HepG2 (cell line): ENCODE measurements at regions not wholly inside any gene's neighbourhood (a gene's known extent, or its start where the extent isn't known, plus 50 kb on each side); places are given as distances from the start of the nearest gene placed in this dataset.

Experiments used
- ATAC-seq: fragments of 200-7000 bp; cut with Tn5 transposase; 3 replicates; pipeline ENCODE4 v1.9.1; 2020; ENCODE audit warnings: mild to moderate bottlenecking, moderate library complexity
- BruUV-seq: library from RNA; stranded (reverse); fragments of 400-500 nt; replicated peaks from 2 replicates; lab custom pipeline; 2021; lab: Mats Ljungman, UMichigan
- CTCF ChIA-PET: fragments of 300-600 bp; formaldehyde crosslinking; extraction: SDS; loops from one replicate; lab custom pipeline; 2021; ENCODE audit warnings: low total read pairs, inconsistent platforms, low intra/inter-chr PET ratio; lab: Yijun Ruan, JAX
- POLR2A ChIA-PET: fragments of 350-600 bp; sonication (Branson Sonifier 250); formaldehyde crosslinking; loops from one replicate; lab custom pipeline; 2020; ENCODE audit warnings: antibody characterized with exemption, inconsistent platforms; lab: Yijun Ruan, JAX
- DNase-seq: peaks from one replicate; pipeline ENCODE4 v3.0.0-alpha.2; 2015; ENCODE audit warnings: low spot score
- FAIRE-seq: peaks from 3 replicates; lab custom pipeline; 2011; peaks lifted over from hg19 to GRCh38; lab: Jason Lieb, UNC
- H2AFZ ChIP-seq: one replicate; pipeline ENCODE4 v1.6.1; 2011; ENCODE audit warnings: low read length, inconsistent platforms
- H3K27ac ChIP-seq: fragments of 300-600 bp; 3 replicates; pipeline ENCODE4 v1.8.0; 2011; ENCODE audit warnings: mixed run types, mild to moderate bottlenecking, mixed read lengths, low read length, inconsistent platforms; ENCODE audit not compliant: insufficient read depth; ENCODE audit errors: extremely low read length
- H3K27me3 ChIP-seq, 2 experiments: fragments of 200-600 bp in 1 of 2; 2 replicates in 1 of 2; 3 replicates in 1 of 2; pipeline versions ENCODE4 v1.6.0 to v1.8.0; 2011; ENCODE audit warnings: low read length in 2 of 2, mild to moderate bottlenecking in 2 of 2, moderate library complexity in 2 of 2, inconsistent platforms in 1 of 2; ENCODE audit not compliant: insufficient read depth in 2 of 2, control insufficient read depth in 1 of 2
- H3K36me3 ChIP-seq, 2 experiments: fragments of 200-600 bp in 1 of 2; replicated peaks in 1 of 2; 2 replicates in 1 of 2; 3 replicates in 1 of 2; pipeline versions ENCODE4 v1.5.1 to v1.8.0; 2011; ENCODE audit warnings: low read length in 2 of 2, inconsistent platforms in 1 of 2; ENCODE audit not compliant: insufficient read depth in 2 of 2, control insufficient read depth in 1 of 2
- H3K4me1 ChIP-seq: 2 replicates; pipeline ENCODE4 v1.5.1; 2012; ENCODE audit warnings: low read length, inconsistent platforms; ENCODE audit not compliant: insufficient read depth
- H3K4me2 ChIP-seq: 2 replicates; pipeline ENCODE4 v1.6.0; 2011; ENCODE audit warnings: low read depth, low read length, inconsistent platforms
- H3K4me3 ChIP-seq, 3 experiments: fragments of 200-600 bp in 1 of 3; sonication (generic), shearing (Covaris generic) in 1 of 3; replicated peaks in 1 of 3; 2 replicates each; pipeline ENCODE4 v1.5.1; 2011 to 2016; ENCODE audit warnings: low read length in 3 of 3, inconsistent platforms in 2 of 3, low read depth in 2 of 3, mild to moderate bottlenecking in 2 of 3, control low read depth in 1 of 3, mixed read lengths in 1 of 3; ENCODE audit not compliant: insufficient read depth in 1 of 3
- H3K79me2 ChIP-seq: one replicate; pipeline ENCODE4 v1.6.1; 2011; ENCODE audit warnings: low read length, inconsistent platforms; ENCODE audit not compliant: insufficient read depth
- H3K9ac ChIP-seq: 2 replicates; pipeline ENCODE4 v1.6.0; 2011; ENCODE audit warnings: mild to moderate bottlenecking, low read depth, low read length, inconsistent platforms; ENCODE audit not compliant: insufficient read depth
- H3K9me3 ChIP-seq: 2 replicates; pipeline ENCODE4 v1.5.1; 2012; ENCODE audit warnings: mild to moderate bottlenecking, low read length
- H4K20me1 ChIP-seq: 2 replicates; pipeline ENCODE4 v1.6.0; 2011; ENCODE audit warnings: inconsistent platforms, mild to moderate bottlenecking, low read length, moderate library complexity; ENCODE audit not compliant: insufficient read depth
- BRCA1 ChIP-seq: sonication (generic); formaldehyde crosslinking; IDR thresholded peaks from 2 replicates; pipeline ENCODE4 v1.4.0; 2020; ENCODE audit warnings: missing genetic modification reagents
- CCAR2 ChIP-seq: fragments of 200-400 bp; formaldehyde crosslinking; optimal IDR thresholded peaks from 2 replicates; pipeline ENCODE3; 2018; ENCODE audit warnings: low read depth, mild to moderate bottlenecking, low read length, moderate library complexity
- DMAP1 ChIP-seq: IDR thresholded peaks from 2 replicates; pipeline ENCODE4 v1.6.1; 2016
- FOXP1 ChIP-seq, 2 experiments: fragments of 450-650 bp in 1 of 2; IDR thresholded peaks; 2 replicates each; pipeline ENCODE4 v1.6.1; 2017 to 2018; ENCODE audit warnings: antibody characterized with exemption in 1 of 2
- GPBP1L1 ChIP-seq: sonication (generic); formaldehyde crosslinking; IDR thresholded peaks from 2 replicates; pipeline ENCODE4 v1.5.0; 2020; ENCODE audit warnings: mild to moderate bottlenecking, missing genetic modification reagents
- HNRNPL ChIP-seq: fragments of 200-400 bp; formaldehyde crosslinking; IDR thresholded peaks from 2 replicates; pipeline ENCODE4 v1.6.1; 2017; ENCODE audit warnings: mild to moderate bottlenecking, low read depth, low read length
- MTF1 ChIP-seq: sonication (generic); formaldehyde crosslinking; IDR thresholded peaks from 2 replicates; pipeline ENCODE4 v1.5.0; 2020; ENCODE audit warnings: missing genetic modification reagents
- MZF1 ChIP-seq: sonication (generic); formaldehyde crosslinking; IDR thresholded peaks from 2 replicates; pipeline ENCODE4 v1.8.1; 2023; ENCODE audit warnings: mild to moderate bottlenecking, missing genetic modification reagents, borderline replicate concordance
- REST ChIP-seq, 2 experiments: IDR thresholded peaks; 2 replicates each; pipeline ENCODE4 v1.6.1; 2011 to 2012; ENCODE audit warnings: low read length in 2 of 2, borderline replicate concordance in 1 of 2, low read depth in 1 of 2, mild to moderate bottlenecking in 1 of 2, moderate library complexity in 1 of 2
- RFXAP ChIP-seq: sonication (generic); formaldehyde crosslinking; IDR thresholded peaks from 2 replicates; pipeline ENCODE4 v1.4.0; 2020; ENCODE audit warnings: missing genetic modification reagents, borderline replicate concordance
- SIX4 ChIP-seq: sonication (generic); formaldehyde crosslinking; IDR thresholded peaks from 2 replicates; pipeline ENCODE4 v1.4.0; 2020; ENCODE audit warnings: missing genetic modification reagents
- SMAD1 ChIP-seq: sonication (generic); formaldehyde crosslinking; IDR thresholded peaks from 2 replicates; pipeline ENCODE4 v1.4.0; 2020; ENCODE audit warnings: missing genetic modification reagents, low read depth, mild to moderate bottlenecking, borderline replicate concordance
- TARDBP ChIP-seq: sonication (generic); formaldehyde crosslinking; IDR thresholded peaks from 2 replicates; pipeline ENCODE4 v1.8.0; 2022; ENCODE audit warnings: mild to moderate bottlenecking, missing genetic modification reagents
- TSC22D2 ChIP-seq: sonication (generic); formaldehyde crosslinking; IDR thresholded peaks from 2 replicates; pipeline ENCODE4 v1.5.1; 2020; ENCODE audit warnings: missing genetic modification reagents, mild to moderate bottlenecking, borderline replicate concordance
- ZNF253 ChIP-seq: sonication (generic); formaldehyde crosslinking; IDR thresholded peaks from 2 replicates; pipeline ENCODE4 v1.8.0; 2022; ENCODE audit warnings: mild to moderate bottlenecking, missing genetic modification reagents, borderline replicate concordance
- ZNF33B ChIP-seq: sonication (generic); formaldehyde crosslinking; IDR thresholded peaks from 2 replicates; pipeline ENCODE4 v1.5.1; 2020; ENCODE audit warnings: mild to moderate bottlenecking, missing genetic modification reagents
- ZNF839 ChIP-seq: sonication (generic); formaldehyde crosslinking; IDR thresholded peaks from 2 replicates; pipeline ENCODE4 v1.4.0; 2020; ENCODE audit warnings: missing genetic modification reagents, mild to moderate bottlenecking, borderline replicate concordance
- WGBS: methylation state at CpG from one replicate; pipeline ENCODE4 v1.1.6; 2017; ENCODE audit warnings: low lambda C conversion rate; 5-methylcytosine and 5-hydroxymethylcytosine counted together
- in situ Hi-C: cut with HindIII; loops from 2 replicates; pipeline ENCODE4 v1.10.0; 2017; ENCODE audit warnings: low pct_unique_long_range_greater_than_20kb; ENCODE audit not compliant: extremely low pct_ligation_motif_present
- intact Hi-C: fragments of 100-400 bp; cut with micrococcal nuclease; formaldehyde crosslinking; loops from one replicate; pipeline ENCODE4 v1.10.0; 2022; ENCODE audit not compliant: unreplicated experiment

GRCh38 chr10:36469585-36469984 lies 655.8 kb upstream of the ANKRD30A start:
- H3K4me1 ChIP-seq, result no peaks in the 10 kb centered on the region
- no peaks in the 10 kb centered on the region for H4K20me1 ChIP-seq
- 47% methylated on average over 2 of the region's 2 CpGs for WGBS
- H3K27me3 ChIP-seq, result no peaks in the 10 kb centered on the region
- no peak for TF ChIP-seq SMAD1 (CRISPR knock-in tag)
- no peak for TF ChIP-seq DMAP1 (CRISPR knock-in tag)
- TF ChIP-seq GPBP1L1, result no peak
- TF ChIP-seq MZF1 (CRISPR knock-in tag), result no peak
- no peak for TF ChIP-seq REST (IDR thresholded peaks at IDR 0.05; ENCODE audit: borderline replicate concordance in 1 of 2, low read depth in 1 of 2, low read length in 2 of 2)
- no peak for TF ChIP-seq HNRNPL
- no peak for TF ChIP-seq SIX4 (CRISPR knock-in tag)
- no peak for TF ChIP-seq TARDBP (CRISPR knock-in tag)
- no peak for TF ChIP-seq TSC22D2 (CRISPR knock-in tag)
- TF ChIP-seq MTF1, result no peak
- TF ChIP-seq ZNF253 (CRISPR knock-in tag), result no peak
- TF ChIP-seq FOXP1 (IDR thresholded peaks at IDR 0.05), result no peak
- TF ChIP-seq FOXP1 (CRISPR knock-in tag; IDR thresholded peaks at IDR 0.05), result no peak
- no peak for TF ChIP-seq ZNF33B (CRISPR knock-in tag)
- no peak for TF ChIP-seq RFXAP
- TF ChIP-seq BRCA1 (CRISPR knock-in tag), result no peak
- TF ChIP-seq CCAR2, result no peak
- TF ChIP-seq ZNF839 (CRISPR knock-in tag), result no peak
- H3K9me3 ChIP-seq, result no peaks in the 10 kb centered on the region
- ChIA-PET CTCF (no interaction called here), POLR2A (no interaction called here)
- no peaks in the 10 kb centered on the region for H3K79me2 ChIP-seq
- no TSS peak for BruUV-seq
- H3K4me3 ChIP-seq, result no peak overlapping the region
- DNase-seq (no peak), FAIRE-seq (no peak), ATAC-seq (no peak)
- no peaks in the 10 kb centered on the region for H3K36me3 ChIP-seq
- intact Hi-C loops, result no loop called here
- no peak overlapping the region for H3K4me2 ChIP-seq
- H3K27ac ChIP-seq, result no peak overlapping the region
- in situ Hi-C loops, result no loop called here
- H2AFZ ChIP-seq, result no peak overlapping the region
- H3K9ac ChIP-seq, result no peak overlapping the region
